ENCODE measurements at regions not wholly inside any gene's neighbourhood (a gene's known extent, or its start where the extent isn't known, plus 50 kb on each side); places are given as distances from the start of the nearest gene placed in this dataset.

DNA sequence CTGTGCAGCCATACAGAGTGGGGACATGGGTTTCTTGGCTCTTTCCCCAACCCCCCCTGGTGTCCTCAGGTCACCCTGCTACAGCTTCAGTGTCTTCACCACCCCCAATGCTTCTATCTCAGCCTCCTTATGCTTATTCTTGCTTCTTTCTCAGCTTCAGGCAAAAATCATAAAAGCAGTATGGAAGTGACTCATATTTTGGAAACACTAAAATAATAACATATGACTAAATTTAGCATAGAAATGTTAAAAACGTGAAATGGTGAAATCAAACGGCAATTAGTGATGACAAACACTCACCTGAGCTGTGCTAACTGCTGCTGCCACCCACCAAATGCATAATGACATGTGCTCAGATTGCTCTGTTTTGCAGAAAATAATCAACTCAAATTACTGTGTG, 475.2 kb upstream of the EPHA3 start:
- no peaks in the 10 kb centered on the region for H3K9me3 ChIP-seq (ENCODE audit: low read depth, low read length)
- H3K4me3 ChIP-seq = no peak overlapping the region
- no peak for DNase-seq (ENCODE audit: low read depth, low spot score)
- no peak for TF ChIP-seq FOXP2 (optimal IDR thresholded peaks at IDR 0.05; ENCODE audit: control extremely low read depth, extremely low read length, insufficient read depth)
- no peak overlapping the region for H3K9ac ChIP-seq (ENCODE audit: insufficient read length)
- H3K27ac ChIP-seq = no peak overlapping the region
- no peaks in the 10 kb centered on the region for H3K36me3 ChIP-seq (ENCODE audit: insufficient read depth, low read length)

DNA sequence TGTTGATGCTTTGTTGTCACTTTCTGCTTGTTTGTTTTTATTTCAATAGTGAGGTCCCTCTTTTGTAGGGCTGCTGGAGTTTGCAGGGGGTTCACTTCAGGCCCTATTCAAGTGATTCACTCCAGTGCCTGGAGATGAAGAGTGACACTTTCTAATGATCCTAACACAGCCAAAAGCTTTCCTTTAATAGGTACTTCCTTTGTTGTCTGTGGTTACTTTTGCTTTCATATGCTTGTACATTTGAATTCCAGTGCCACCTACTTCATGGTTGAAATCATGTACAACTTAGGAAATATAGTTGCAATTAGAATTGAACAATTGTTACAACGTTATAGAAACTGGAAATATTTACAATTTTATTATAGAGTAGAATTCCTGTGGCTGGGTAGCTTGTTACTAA, 466.8 kb upstream of the EPHA3 start:
- Histone ChIP-seq H3K4me3 (no peak overlapping the region), H3K9me3 (ENCODE audit: low read depth, low read length) (no peaks in the 10 kb centered on the region), H3K9ac (ENCODE audit: insufficient read length) (no peak overlapping the region), H3K36me3 (ENCODE audit: insufficient read depth, low read length) (no peaks in the 10 kb centered on the region), H3K27ac (no peak overlapping the region)
- no peak for DNase-seq (ENCODE audit: low read depth, low spot score)
- no peak for TF ChIP-seq POLR2AphosphoS5 (IDR thresholded peaks at IDR 0.05; ENCODE audit: borderline replicate concordance, low read depth, low read length)
- TF ChIP-seq EZH2 (IDR thresholded peaks at IDR 0.05) = no peak
- no peak for TF ChIP-seq FOXP2 (optimal IDR thresholded peaks at IDR 0.05; ENCODE audit: control extremely low read depth, extremely low read length, insufficient read depth)

DNA sequence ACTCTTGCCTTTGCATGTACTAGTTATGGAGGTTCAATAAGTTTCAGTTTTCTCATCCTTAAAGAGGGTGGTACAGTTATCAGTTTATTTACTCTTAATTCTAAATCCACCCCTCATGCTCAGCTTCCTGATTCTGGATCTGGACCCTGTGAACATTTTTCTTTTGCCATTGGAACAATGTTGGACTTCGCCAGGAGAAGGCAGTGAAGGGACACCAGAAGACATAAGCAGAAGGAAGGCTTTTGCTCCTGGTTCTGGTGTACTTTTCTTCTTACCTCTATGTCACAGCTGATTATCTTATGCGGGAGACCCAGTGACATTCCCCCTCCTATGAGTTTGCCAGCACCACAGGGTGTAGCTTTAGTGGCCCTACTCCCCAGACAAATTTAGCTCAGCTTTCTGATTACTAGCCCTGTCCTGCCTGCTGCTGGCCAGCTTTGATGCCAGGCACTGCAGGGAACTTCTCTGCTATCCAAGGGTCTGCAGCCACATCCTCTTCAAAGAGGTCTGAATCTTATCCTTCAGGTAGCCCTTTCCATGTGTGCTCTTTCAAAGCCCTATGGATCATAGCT, 466.3 kb upstream of the EPHA3 start:
- Histone ChIP-seq H3K9ac (ENCODE audit: insufficient read length) (no peak overlapping the region), H3K4me3 (no peak overlapping the region), H3K9me3 (ENCODE audit: low read depth, low read length) (no peaks in the 10 kb centered on the region), H3K36me3 (ENCODE audit: insufficient read depth, low read length) (no peaks in the 10 kb centered on the region), H3K27ac (no peak overlapping the region)
- no peak for TF ChIP-seq POLR2AphosphoS5 (IDR thresholded peaks at IDR 0.05; ENCODE audit: borderline replicate concordance, low read depth, low read length)
- TF ChIP-seq FOXP2 (optimal IDR thresholded peaks at IDR 0.05; ENCODE audit: control extremely low read depth, extremely low read length, insufficient read depth) = no peak
- TF ChIP-seq EZH2 (IDR thresholded peaks at IDR 0.05) = no peak
- no peak for DNase-seq (ENCODE audit: low read depth, low spot score)

DNA sequence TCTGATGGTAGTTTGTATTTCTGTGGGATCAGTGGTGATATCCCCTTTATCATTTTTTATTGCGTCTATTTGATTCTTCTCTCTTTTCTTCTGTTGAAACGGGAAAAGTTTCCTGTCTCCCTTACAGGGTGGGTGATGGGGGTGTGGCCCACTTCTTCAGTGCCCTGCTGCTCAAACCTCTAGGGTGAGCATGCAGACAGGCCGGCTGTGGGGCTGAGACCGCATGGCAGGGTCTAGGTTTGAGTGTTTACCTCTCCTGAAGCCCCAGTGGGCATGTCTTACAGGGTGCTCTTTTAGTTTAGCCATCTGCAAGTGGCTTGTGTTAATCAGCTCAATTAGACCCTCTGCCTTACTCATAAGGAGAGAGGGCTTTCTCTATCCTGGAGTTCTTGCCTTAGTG, 450.0 kb upstream of the EPHA3 start:
- DNase-seq (ENCODE audit: low read depth, low spot score) = no peak
- TF ChIP-seq FOXP2 (optimal IDR thresholded peaks at IDR 0.05; ENCODE audit: control extremely low read depth, extremely low read length, insufficient read depth) (no peak), EZH2 (IDR thresholded peaks at IDR 0.05) (no peak), POLR2AphosphoS5 (IDR thresholded peaks at IDR 0.05; ENCODE audit: borderline replicate concordance, low read depth, low read length) (no peak)
- H3K27ac ChIP-seq = no peak overlapping the region

DNA sequence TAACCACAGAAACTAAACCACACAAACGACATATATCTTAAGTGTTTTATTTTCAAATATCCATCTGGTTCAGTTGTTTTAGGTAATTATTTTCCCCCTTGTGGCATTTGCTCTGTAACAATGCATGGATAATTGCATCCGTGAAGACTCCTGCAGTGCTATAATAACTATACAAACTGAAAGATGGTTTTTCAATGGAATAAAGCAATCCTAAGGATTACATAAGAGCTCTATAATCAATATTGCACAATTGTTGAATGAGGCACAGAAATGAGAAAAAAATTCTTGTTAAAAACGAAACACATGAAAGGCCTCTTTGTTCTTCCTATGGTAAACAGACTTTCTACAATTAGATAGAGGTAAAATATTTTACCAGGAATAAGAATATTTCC, 446.0 kb upstream of the EPHA3 start:
- TF ChIP-seq POLR2AphosphoS5 (IDR thresholded peaks at IDR 0.05; ENCODE audit: borderline replicate concordance, low read depth, low read length) (peak; percentile 27; the same call in 1 of the 2 replicates), EZH2 (IDR thresholded peaks at IDR 0.05) (no peak)
- Histone ChIP-seq H3K9me3 (ENCODE audit: low read depth, low read length) (no peaks in the 10 kb centered on the region), H3K4me3 (peak overlapping the region; percentile 32), H3K36me3 (ENCODE audit: insufficient read depth, low read length) (no peaks in the 10 kb centered on the region), H3K9ac (ENCODE audit: insufficient read length) (no peak overlapping the region), H3K27ac (peak overlapping the region; percentile 75; the same call in 1 of the 2 replicates)
- DNase-seq (ENCODE audit: low read depth, low spot score) = peak; percentile 83

More for the DNA sequence above, 450.0 kb upstream of the EPHA3 start:
- Histone ChIP-seq H3K9me3 (ENCODE audit: low read depth, low read length) (no peaks in the 10 kb centered on the region), H3K36me3 (ENCODE audit: insufficient read depth, low read length) (no peaks in the 10 kb centered on the region), H3K4me3 (no peak overlapping the region), H3K9ac (ENCODE audit: insufficient read length) (no peak overlapping the region)

DNA sequence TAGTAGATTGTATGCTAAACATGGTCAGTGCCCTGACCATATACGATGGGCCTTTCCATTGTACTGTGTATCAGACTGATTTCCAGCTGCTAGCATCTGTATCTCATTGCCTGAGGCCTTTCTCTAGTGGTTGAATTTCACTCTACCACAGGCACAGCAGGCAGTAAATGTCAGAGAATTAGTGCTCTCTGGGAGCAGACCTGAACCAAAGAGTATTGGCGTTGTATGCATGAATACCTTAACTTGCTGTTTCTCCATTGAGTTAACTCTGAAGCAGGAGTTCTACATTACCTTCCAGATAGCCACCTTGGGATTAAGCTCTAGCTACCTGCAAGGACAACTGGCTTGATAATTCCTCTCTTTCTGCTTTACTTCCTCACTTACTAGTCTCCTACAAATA, 439.2 kb upstream of the EPHA3 start:
- no peaks in the 10 kb centered on the region for H3K36me3 ChIP-seq (ENCODE audit: insufficient read depth, low read length)
- TF ChIP-seq FOXP2 (optimal IDR thresholded peaks at IDR 0.05; ENCODE audit: control extremely low read depth, extremely low read length, insufficient read depth) (peak; percentile 67), EZH2 (IDR thresholded peaks at IDR 0.05) (no peak), POLR2AphosphoS5 (IDR thresholded peaks at IDR 0.05; ENCODE audit: borderline replicate concordance, low read depth, low read length) (no peak)
- H3K27ac ChIP-seq = no peak overlapping the region
- no peak overlapping the region for H3K4me3 ChIP-seq
- peak; percentile 50 for DNase-seq (ENCODE audit: low read depth, low spot score)
- no peaks in the 10 kb centered on the region for H3K9me3 ChIP-seq (ENCODE audit: low read depth, low read length)
- H3K9ac ChIP-seq (ENCODE audit: insufficient read length) = no peak overlapping the region

DNA sequence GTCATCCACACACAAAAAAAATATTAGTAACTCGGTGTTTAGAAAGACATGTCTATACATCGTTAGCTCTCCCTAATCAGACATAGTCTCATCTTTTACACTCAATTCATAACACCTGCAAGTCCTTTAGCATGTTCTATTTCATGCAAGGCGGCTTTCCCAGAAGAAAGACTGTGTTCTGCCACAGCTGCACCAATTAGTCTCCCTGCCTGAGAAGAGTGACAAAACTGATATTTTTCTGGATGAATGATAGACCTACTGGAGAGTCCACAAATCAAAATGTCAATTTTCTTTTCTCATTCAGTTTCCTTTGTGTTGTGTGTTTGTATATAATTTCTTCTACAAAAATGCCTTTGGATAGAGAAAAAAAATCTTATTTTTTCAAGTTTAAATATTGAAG, 435.8 kb upstream of the EPHA3 start:
- TF ChIP-seq POLR2AphosphoS5 (IDR thresholded peaks at IDR 0.05; ENCODE audit: borderline replicate concordance, low read depth, low read length) = no peak
- TF ChIP-seq EZH2 (IDR thresholded peaks at IDR 0.05) = no peak
- no peak for TF ChIP-seq FOXP2 (optimal IDR thresholded peaks at IDR 0.05; ENCODE audit: control extremely low read depth, extremely low read length, insufficient read depth)
- H3K27ac ChIP-seq = no peak overlapping the region
- H3K9me3 ChIP-seq (ENCODE audit: low read depth, low read length) = no peaks in the 10 kb centered on the region; the same call in 1 of the 2 replicates
- H3K36me3 ChIP-seq (ENCODE audit: insufficient read depth, low read length) = no peaks in the 10 kb centered on the region
- no peak for DNase-seq (ENCODE audit: low read depth, low spot score)
- no peak overlapping the region for H3K4me3 ChIP-seq
- H3K9ac ChIP-seq (ENCODE audit: insufficient read length) = no peak overlapping the region

DNA sequence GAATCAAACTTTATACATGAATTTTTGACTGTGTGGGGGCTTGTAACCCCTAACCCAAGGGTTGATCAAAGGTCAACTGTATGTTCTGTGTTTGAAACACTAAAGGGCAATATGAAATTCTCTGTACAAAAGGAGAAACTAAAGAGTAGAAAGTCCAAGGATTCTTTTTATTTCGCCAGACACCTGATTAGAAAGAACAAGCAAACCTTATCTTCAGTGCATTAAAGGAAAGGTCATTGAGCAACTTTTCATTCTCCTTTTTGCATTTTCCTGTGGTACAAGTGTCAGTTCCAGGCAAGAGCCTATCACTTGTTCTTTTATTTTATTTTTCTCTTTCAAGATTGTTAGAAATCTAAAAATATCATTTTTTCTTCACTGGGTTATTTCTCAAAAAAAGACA, 430.1 kb upstream of the EPHA3 start:
- H3K9ac ChIP-seq (ENCODE audit: insufficient read length) = no peak overlapping the region
- H3K4me3 ChIP-seq = no peak overlapping the region
- TF ChIP-seq EZH2 (IDR thresholded peaks at IDR 0.05) (no peak), POLR2AphosphoS5 (IDR thresholded peaks at IDR 0.05; ENCODE audit: borderline replicate concordance, low read depth, low read length) (no peak), FOXP2 (optimal IDR thresholded peaks at IDR 0.05; ENCODE audit: control extremely low read depth, extremely low read length, insufficient read depth) (no peak)
- no peak overlapping the region for H3K27ac ChIP-seq
- H3K9me3 ChIP-seq (ENCODE audit: low read depth, low read length) = no peaks in the 10 kb centered on the region; the same call in 1 of the 2 replicates
- no peaks in the 10 kb centered on the region for H3K36me3 ChIP-seq (ENCODE audit: insufficient read depth, low read length)
- no peak for DNase-seq (ENCODE audit: low read depth, low spot score)

DNA sequence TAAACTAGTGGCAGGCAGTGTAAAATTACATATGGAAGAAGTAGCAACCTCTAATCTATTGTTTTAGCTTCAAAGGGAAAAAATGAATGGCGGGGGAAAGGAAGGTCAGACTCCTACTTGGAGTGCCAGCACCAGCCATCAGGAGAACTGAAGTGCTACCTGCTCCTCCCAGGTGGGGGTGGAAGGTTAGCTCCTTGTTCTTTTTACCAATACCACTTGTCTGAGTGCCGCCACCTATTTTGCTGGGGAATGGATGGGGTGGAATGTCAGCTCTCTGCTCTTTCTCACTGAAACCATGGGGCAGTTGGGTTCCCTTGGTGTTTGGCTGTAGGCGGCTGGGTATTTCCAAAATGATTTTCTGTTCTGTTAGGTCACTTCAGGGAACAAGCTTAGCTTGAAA, 428.7 kb upstream of the EPHA3 start:
- H3K9ac ChIP-seq (ENCODE audit: insufficient read length) = no peak overlapping the region
- H3K4me3 ChIP-seq = no peak overlapping the region
- H3K27ac ChIP-seq = no peak overlapping the region
- H3K36me3 ChIP-seq (ENCODE audit: insufficient read depth, low read length) = no peaks in the 10 kb centered on the region
- no peaks in the 10 kb centered on the region; the same call in 1 of the 2 replicates for H3K9me3 ChIP-seq (ENCODE audit: low read depth, low read length)
- no peak for DNase-seq (ENCODE audit: low read depth, low spot score)
- TF ChIP-seq EZH2 (IDR thresholded peaks at IDR 0.05) = no peak
- TF ChIP-seq FOXP2 (optimal IDR thresholded peaks at IDR 0.05; ENCODE audit: control extremely low read depth, extremely low read length, insufficient read depth) = no peak
- TF ChIP-seq POLR2AphosphoS5 (IDR thresholded peaks at IDR 0.05; ENCODE audit: borderline replicate concordance, low read depth, low read length) = no peak

Measured in SK-N-MC (cell line).